Spinal cord (tissue), 9 donors: ENCODE measurements at regions not wholly inside any gene's neighbourhood (a gene's known extent, or its start where the extent isn't known, plus 50 kb on each side); places are given as distances from the start of the nearest gene placed in this dataset.

ENCODE experiments used
- DNase-seq, 6 donors: peaks; one replicate each; pipeline versions ENCODE4 v3.0.0 to v3.0.0-alpha.2; 2013 to 2015; ENCODE audit warnings: low spot score in 6 of 6, low read depth in 4 of 6
- H3K27ac ChIP-seq: one replicate; pipeline ENCODE4 v1.5.1; 2013; ENCODE audit warnings: low read depth, low read length, control low read depth
- H3K27me3 ChIP-seq: one replicate; pipeline ENCODE4 v1.6.1; 2013; ENCODE audit warnings: low read length; ENCODE audit not compliant: control insufficient read depth, insufficient read depth
- H3K36me3 ChIP-seq: one replicate; pipeline ENCODE4 v1.6.1; 2013; ENCODE audit warnings: low read length; ENCODE audit not compliant: control insufficient read depth, insufficient read depth
- H3K4me1 ChIP-seq: one replicate; pipeline ENCODE4 v1.6.1; 2013; ENCODE audit warnings: low read length; ENCODE audit not compliant: control insufficient read depth, insufficient read depth
- H3K4me3 ChIP-seq: one replicate; pipeline ENCODE4 v1.5.1; 2013; ENCODE audit warnings: low read depth, low read length, control low read depth
- H3K9me3 ChIP-seq: one replicate; pipeline ENCODE4 v1.6.1; 2013; ENCODE audit warnings: low read length; ENCODE audit not compliant: control insufficient read depth, insufficient read depth
- WGBS: methylation state at CpG from one replicate; pipeline ENCODE4 v1.1.5; 2013; ENCODE audit warnings: missing lambda C conversion rate; ENCODE audit not compliant: insufficient coverage; 5-methylcytosine and 5-hydroxymethylcytosine counted together
- donor health status: healthy.

DNA sequence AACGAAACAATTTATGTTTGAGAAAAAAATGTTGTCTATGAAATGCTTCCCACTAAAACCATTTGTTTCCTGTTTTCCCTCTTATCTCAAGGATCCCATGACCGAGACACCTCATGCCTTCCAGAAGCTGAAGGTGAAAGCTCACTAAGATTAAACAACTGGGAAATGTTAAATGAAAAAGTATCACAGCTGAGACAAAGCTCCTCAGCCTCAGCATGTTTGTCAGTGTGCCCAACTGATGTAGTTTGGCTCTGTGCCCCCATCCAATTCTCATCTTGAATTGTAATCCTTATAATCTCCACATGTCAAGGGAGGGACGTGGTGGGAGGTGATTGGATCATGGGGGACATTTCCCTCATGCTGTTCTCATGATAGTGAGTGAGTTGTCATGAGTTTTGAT lies 327.3 kb downstream of the HTR7 start:
- Histone ChIP-seq H3K36me3 (no peaks in the 10 kb centered on the region), H3K27me3 (no peaks in the 10 kb centered on the region), H3K27ac (no peak overlapping the region), H3K9me3 (no peaks in the 10 kb centered on the region), H3K4me3 (no peak overlapping the region), H3K4me1 (no peaks in the 10 kb centered on the region)
- WGBS, result no CpG with 5 or more reads among the region's 3 CpGs
- no peak for DNase-seq

DNA sequence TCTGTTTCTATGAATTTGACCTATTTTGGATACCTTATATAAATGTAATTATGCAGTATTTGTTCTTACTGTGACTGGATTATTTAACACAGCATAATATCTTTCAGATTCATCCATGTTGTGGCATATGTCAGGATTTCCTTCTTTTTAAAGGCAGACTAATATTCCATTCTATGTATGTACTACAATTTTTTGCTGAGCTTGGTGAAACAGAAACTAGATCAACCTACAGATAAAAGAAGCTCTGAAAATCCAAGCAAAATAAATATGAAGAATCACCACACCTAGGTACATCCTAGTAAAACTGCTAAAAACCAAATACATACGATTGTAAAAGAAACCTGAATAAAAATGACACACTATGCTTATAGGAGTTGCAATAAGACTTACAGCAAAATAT lies 300.5 kb downstream of the HTR7 start:
- Histone ChIP-seq H3K36me3 (no peaks in the 10 kb centered on the region), H3K4me3 (no peak overlapping the region), H3K9me3 (peaks cover 3% of the 10 kb centered on the region), H3K27ac (no peak overlapping the region), H3K4me1 (no peaks in the 10 kb centered on the region), H3K27me3 (no peaks in the 10 kb centered on the region)
- no peak for DNase-seq
- WGBS, result no CpG with 5 or more reads among the region's 1 CpG

- peaks cover 3% of the 10 kb centered on the region for H3K9me3 ChIP-seq
- no peaks in the 10 kb centered on the region for H3K27me3 ChIP-seq
- no peak overlapping the region for H3K4me3 ChIP-seq
- WGBS, result no CpG with 5 or more reads among the region's 2 CpGs
- no peaks in the 10 kb centered on the region for H3K36me3 ChIP-seq
- no peak overlapping the region for H3K27ac ChIP-seq
- H3K4me1 ChIP-seq, result no peaks in the 10 kb centered on the region
- no peak for DNase-seq
Observed at GRCh38 chr10:90560331-90560730, 297.5 kb downstream of the HTR7 start.

DNA sequence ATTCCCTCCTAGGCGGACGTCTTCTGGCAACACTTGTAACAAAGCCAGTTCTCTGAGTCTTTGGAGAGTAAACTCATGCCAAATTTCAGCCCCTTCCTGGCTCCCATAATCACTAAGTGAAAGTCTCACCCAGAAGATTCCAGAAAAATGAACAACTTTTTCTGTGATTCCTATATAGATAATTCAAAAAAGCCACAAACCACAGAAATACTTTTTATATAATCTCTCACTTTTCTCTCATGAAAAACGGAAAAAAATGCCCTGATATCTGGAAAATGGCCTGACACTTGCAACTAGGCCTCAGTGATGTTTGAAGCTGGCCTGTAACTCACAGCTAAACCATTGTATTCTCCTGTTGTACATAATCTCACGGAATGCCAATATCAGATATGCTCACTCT lies 296.2 kb downstream of the HTR7 start:
- WGBS, result 73% methylated on average over 4 of the region's 4 CpGs
- H3K4me1 ChIP-seq, result no peaks in the 10 kb centered on the region
- no peaks in the 10 kb centered on the region for H3K36me3 ChIP-seq
- H3K4me3 ChIP-seq, result no peak overlapping the region
- no peaks in the 10 kb centered on the region for H3K27me3 ChIP-seq
- no peak overlapping the region for H3K27ac ChIP-seq
- H3K9me3 ChIP-seq, result peaks cover 3% of the 10 kb centered on the region
- DNase-seq, result no peak

GRCh38 chr10:90571481-90572258 lies 286.2 kb downstream of the HTR7 start:
- Histone ChIP-seq H3K27me3 (no peaks in the 10 kb centered on the region), H3K36me3 (no peaks in the 10 kb centered on the region), H3K27ac (no peak overlapping the region), H3K9me3 (no peaks in the 10 kb centered on the region), H3K4me3 (no peak overlapping the region), H3K4me1 (peaks cover 4% of the 10 kb centered on the region)
- DNase-seq, result peak in 1 of 6 donors; percentile 44
- WGBS, result 42% methylated on average over 1 of the region's 8 CpGs

DNA sequence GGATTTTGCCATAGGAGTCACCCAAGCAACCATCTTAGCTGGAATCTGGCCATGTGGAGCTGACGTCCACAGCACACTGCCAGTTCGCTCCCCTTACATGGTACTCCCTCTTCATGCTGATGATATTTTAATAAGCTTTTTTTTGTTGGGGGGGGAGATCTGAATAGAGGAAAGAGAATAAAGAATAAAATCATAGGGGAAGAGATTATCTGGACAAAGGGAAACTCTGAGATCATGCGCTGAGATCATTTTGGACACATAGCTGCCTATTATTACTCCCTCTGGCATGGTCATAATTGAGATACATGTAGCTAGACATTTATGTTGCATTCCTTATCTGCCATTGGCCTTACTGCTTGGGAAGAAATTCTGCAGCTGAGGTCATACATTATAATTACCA lies 282.7 kb downstream of the HTR7 start:
- peak in 1 of 6 donors; percentile 19 for DNase-seq
- Histone ChIP-seq H3K4me3 (no peak overlapping the region), H3K4me1 (peaks cover 4% of the 10 kb centered on the region), H3K27me3 (no peaks in the 10 kb centered on the region), H3K9me3 (no peaks in the 10 kb centered on the region), H3K36me3 (no peaks in the 10 kb centered on the region), H3K27ac (no peak overlapping the region)
- WGBS, result no CpG with 5 or more reads among the region's 3 CpGs

DNA sequence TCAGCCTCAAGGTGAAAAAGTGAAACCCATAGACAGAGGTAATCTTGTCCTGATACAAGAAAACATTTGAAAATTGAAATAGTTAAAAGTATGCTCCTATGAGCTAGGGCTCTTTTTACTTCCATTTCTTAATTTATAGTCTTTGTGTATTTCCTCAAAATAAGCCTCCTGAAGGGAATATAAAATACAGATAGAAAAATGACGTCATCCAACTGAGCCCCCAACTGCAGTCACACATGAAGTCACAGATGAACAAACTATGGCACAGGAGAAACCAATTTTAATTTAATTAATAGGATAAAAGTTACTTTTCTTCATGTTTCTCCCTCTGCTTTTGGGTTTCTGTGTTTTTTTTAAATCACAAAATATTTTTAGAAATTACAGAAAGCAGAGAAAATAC lies 280.3 kb downstream of the HTR7 start:
- no peak overlapping the region for H3K4me3 ChIP-seq
- no peak for DNase-seq
- WGBS, result no CpG with 5 or more reads among the region's 1 CpG
- no peaks in the 10 kb centered on the region for H3K36me3 ChIP-seq
- H3K9me3 ChIP-seq, result no peaks in the 10 kb centered on the region
- no peak overlapping the region for H3K27ac ChIP-seq
- H3K27me3 ChIP-seq, result no peaks in the 10 kb centered on the region
- H3K4me1 ChIP-seq, result peaks cover 4% of the 10 kb centered on the region

- no peaks in the 10 kb centered on the region for H3K36me3 ChIP-seq
- no peaks in the 10 kb centered on the region for H3K27me3 ChIP-seq
- no peak overlapping the region for H3K4me3 ChIP-seq
- H3K27ac ChIP-seq, result no peak overlapping the region
- no peaks in the 10 kb centered on the region for H3K9me3 ChIP-seq
- 90% methylated on average over 1 of the region's 1 CpG for WGBS
- DNase-seq, result no peak
- H3K4me1 ChIP-seq, result no peaks in the 10 kb centered on the region
Observed at GRCh38 chr10:90579602-90580242, 278.1 kb downstream of the HTR7 start.

- no peak overlapping the region for H3K4me3 ChIP-seq
Observed at GRCh38 chr10:90583416-90583815, 274.4 kb downstream of the HTR7 start.

DNA sequence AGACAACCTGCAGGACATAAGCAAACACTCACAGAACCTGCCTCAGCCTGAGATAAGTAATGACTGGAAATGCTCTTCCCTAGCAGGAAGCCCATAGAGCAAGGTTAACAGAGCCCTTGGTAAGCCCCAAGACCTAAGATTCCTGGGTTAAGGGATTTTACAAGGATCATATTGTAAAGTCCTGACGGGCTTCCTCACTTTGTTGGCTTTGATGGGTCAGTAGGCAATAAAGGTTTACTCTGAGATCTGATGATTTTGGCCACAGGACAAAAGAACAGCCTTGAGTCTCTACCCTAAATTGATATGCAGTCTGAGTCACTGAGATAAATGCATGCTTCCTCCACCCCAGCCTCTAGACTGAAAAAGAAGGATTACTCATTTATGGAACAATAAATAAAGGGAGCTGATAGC lies 270.8 kb downstream of the HTR7 start:
- H3K27ac ChIP-seq, result no peak overlapping the region
- WGBS, result no CpG with 5 or more reads among the region's 1 CpG
- H3K27me3 ChIP-seq, result no peaks in the 10 kb centered on the region
- no peak overlapping the region for H3K4me3 ChIP-seq
- no peak for DNase-seq
- H3K36me3 ChIP-seq, result no peaks in the 10 kb centered on the region
- no peaks in the 10 kb centered on the region for H3K4me1 ChIP-seq
- H3K9me3 ChIP-seq, result no peaks in the 10 kb centered on the region

More at GRCh38 chr10:90583416-90583815, 274.4 kb downstream of the HTR7 start:
- H3K27me3 ChIP-seq, result no peaks in the 10 kb centered on the region
- H3K27ac ChIP-seq, result no peak overlapping the region
- H3K36me3 ChIP-seq, result no peaks in the 10 kb centered on the region
- WGBS, result no CpG with 5 or more reads among the region's 3 CpGs
- no peak for DNase-seq
- H3K9me3 ChIP-seq, result no peaks in the 10 kb centered on the region
- no peaks in the 10 kb centered on the region for H3K4me1 ChIP-seq
